ENCODE measurements at regions not wholly inside any gene's neighbourhood (a gene's known extent, or its start where the extent isn't known, plus 50 kb on each side); places are given as distances from the start of the nearest gene placed in this dataset.

DNA sequence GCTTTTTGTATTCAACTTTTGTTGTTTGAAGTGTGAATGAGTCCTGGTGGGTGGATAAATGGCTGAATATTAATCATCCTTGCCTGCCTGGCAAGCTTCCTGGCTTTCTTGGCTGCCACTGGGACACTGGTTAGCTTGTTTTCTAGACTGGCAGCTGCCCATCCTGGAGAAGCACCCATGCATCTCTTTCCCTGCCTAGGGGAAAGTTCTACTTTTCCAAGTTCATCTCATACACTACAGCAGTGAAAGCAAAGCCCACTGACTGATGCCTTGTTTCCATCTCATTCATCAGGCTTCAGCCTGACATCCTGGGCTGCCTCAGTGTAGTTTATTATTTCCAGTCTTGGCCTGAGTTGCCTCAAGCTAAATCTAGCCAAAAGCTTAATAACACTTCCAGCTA is 244.8 kb downstream of the PCDH20 start:
- peaks cover 12% of the 10 kb centered on the region for H3K4me1 Mint-ChIP-seq
- TF ChIP-seq, protein P1, sequence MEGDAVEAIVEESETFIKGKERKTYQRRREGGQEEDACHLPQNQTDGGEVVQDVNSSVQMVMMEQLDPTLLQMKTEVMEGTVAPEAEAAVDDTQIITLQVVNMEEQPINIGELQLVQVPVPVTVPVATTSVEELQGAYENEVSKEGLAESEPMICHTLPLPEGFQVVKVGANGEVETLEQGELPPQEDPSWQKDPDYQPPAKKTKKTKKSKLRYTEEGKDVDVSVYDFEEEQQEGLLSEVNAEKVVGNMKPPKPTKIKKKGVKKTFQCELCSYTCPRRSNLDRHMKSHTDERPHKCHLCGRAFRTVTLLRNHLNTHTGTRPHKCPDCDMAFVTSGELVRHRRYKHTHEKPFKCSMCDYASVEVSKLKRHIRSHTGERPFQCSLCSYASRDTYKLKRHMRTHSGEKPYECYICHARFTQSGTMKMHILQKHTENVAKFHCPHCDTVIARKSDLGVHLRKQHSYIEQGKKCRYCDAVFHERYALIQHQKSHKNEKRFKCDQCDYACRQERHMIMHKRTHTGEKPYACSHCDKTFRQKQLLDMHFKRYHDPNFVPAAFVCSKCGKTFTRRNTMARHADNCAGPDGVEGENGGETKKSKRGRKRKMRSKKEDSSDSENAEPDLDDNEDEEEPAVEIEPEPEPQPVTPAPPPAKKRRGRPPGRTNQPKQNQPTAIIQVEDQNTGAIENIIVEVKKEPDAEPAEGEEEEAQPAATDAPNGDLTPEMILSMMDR (conservative IDR thresholded peaks at IDR 0.05), result no peak
- no peaks in the 10 kb centered on the region for H3K36me3 ChIP-seq (ENCODE audit: control insufficient read depth, insufficient read depth, low read length)
- H3K9ac ChIP-seq (ENCODE audit: extremely low read depth, low read length, poor library complexity, severe bottlenecking), result no peak overlapping the region
- H3K27me3 Mint-ChIP-seq (ENCODE audit: insufficient read depth), result no peaks in the 10 kb centered on the region
- no peaks in the 10 kb centered on the region for H3K27me3 ChIP-seq (ENCODE audit: control insufficient read depth, insufficient read depth, low read length, poor library complexity, severe bottlenecking)
- H3K36me3 Mint-ChIP-seq (ENCODE audit: low read depth), result peaks cover 9% of the 10 kb centered on the region
- H3K27ac Mint-ChIP-seq, result no peak overlapping the region
- peaks cover 7% of the 10 kb centered on the region for H3K9me3 Mint-ChIP-seq
- peaks cover 12% of the 10 kb centered on the region for H3K9me3 ChIP-seq (ENCODE audit: control insufficient read depth, low read length)
- no peak overlapping the region for H3K4me3 ChIP-seq (ENCODE audit: low read length)
- H3K27ac ChIP-seq (ENCODE audit: low read depth, low read length), result no peak overlapping the region
- no peak overlapping the region for H3K4me3 Mint-ChIP-seq
- no peaks in the 10 kb centered on the region for H3K4me1 ChIP-seq (ENCODE audit: control insufficient read depth, insufficient read depth, low read length)
- DNase-seq, result no peak

DNA sequence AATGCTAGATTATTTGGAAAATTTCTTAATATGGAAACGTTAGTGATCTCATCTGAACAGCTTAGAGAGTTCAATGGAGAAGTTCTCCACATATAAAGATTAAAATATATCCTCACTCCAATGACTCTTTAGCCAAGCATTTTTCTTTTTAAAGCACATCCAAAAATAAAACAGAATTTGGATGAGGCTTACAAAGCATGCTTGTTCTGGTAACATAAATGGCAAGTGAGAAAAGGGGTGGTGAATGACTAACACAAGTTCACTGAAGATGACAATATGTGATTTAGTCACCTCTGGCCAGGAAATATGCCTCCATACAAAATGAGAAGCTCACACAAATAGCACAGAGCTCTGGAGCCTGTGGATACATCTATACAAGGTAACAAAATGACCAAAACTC is 253.0 kb downstream of the PCDH20 start:
- Histone ChIP-seq H3K4me3 (ENCODE audit: low read length) (no peak overlapping the region), H3K9ac (ENCODE audit: extremely low read depth, low read length, poor library complexity, severe bottlenecking) (no peak overlapping the region), H3K36me3 (ENCODE audit: control insufficient read depth, insufficient read depth, low read length) (no peaks in the 10 kb centered on the region), H3K4me1 (ENCODE audit: control insufficient read depth, insufficient read depth, low read length) (no peaks in the 10 kb centered on the region), H3K9me3 (ENCODE audit: control insufficient read depth, low read length) (no peaks in the 10 kb centered on the region), H3K27ac (ENCODE audit: low read depth, low read length) (no peak overlapping the region), H3K27me3 (ENCODE audit: control insufficient read depth, insufficient read depth, low read length, poor library complexity, severe bottlenecking) (no peaks in the 10 kb centered on the region)
- Mint-ChIP-seq H3K27me3 (ENCODE audit: insufficient read depth) (no peaks in the 10 kb centered on the region), H3K36me3 (ENCODE audit: low read depth) (no peaks in the 10 kb centered on the region), H3K4me1 (no peaks in the 10 kb centered on the region), H3K9me3 (no peaks in the 10 kb centered on the region), H3K27ac (no peak overlapping the region), H3K4me3 (no peak overlapping the region)
- TF ChIP-seq, protein P1 (conservative IDR thresholded peaks at IDR 0.05), result no peak
- 90% methylated on average over 1 of the region's 1 CpG; no CpG with 5 or more reads in 1 of the 2 experiments for WGBS, 2 experiments (ENCODE audit: insufficient coverage in 1 of 2, insufficient read length in 1 of 2)
- DNase-seq, result no peak

DNA sequence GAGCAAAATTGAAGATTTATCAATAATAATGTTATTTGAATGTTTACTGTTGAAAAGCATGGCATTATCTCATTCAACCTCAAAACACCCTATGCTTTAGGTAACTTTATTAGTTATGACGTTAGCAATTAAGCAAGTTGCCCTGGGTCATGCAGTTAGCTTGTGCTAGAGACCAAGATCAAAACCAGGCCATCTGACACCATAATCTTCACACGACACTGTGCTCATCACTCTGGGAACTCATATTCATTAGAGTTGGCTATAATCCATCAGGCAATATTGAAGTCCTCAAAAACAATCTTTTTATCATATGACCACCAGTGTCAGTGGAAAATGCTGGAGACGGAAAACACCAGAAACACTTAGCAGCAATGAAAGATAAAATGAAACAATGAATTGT is 253.5 kb downstream of the PCDH20 start:
- Mint-ChIP-seq H3K9me3 (no peaks in the 10 kb centered on the region), H3K36me3 (ENCODE audit: low read depth) (no peaks in the 10 kb centered on the region), H3K27me3 (ENCODE audit: insufficient read depth) (no peaks in the 10 kb centered on the region), H3K27ac (no peak overlapping the region), H3K4me3 (no peak overlapping the region), H3K4me1 (no peaks in the 10 kb centered on the region)
- Histone ChIP-seq H3K9ac (ENCODE audit: extremely low read depth, low read length, poor library complexity, severe bottlenecking) (no peak overlapping the region), H3K9me3 (ENCODE audit: control insufficient read depth, low read length) (no peaks in the 10 kb centered on the region), H3K4me1 (ENCODE audit: control insufficient read depth, insufficient read depth, low read length) (no peaks in the 10 kb centered on the region), H3K27me3 (ENCODE audit: control insufficient read depth, insufficient read depth, low read length, poor library complexity, severe bottlenecking) (no peaks in the 10 kb centered on the region), H3K36me3 (ENCODE audit: control insufficient read depth, insufficient read depth, low read length) (no peaks in the 10 kb centered on the region), H3K4me3 (ENCODE audit: low read length) (no peak overlapping the region), H3K27ac (ENCODE audit: low read depth, low read length) (no peak overlapping the region)
- 92 to 100% methylated on average over 2 to 3 of the region's 3 CpGs for WGBS, 2 experiments (ENCODE audit: insufficient coverage in 1 of 2, insufficient read length in 1 of 2)
- TF ChIP-seq, protein P1 (conservative IDR thresholded peaks at IDR 0.05), result no peak
- DNase-seq, result no peak

Data from endodermal cell (in vitro differentiated cells).